Stimulated activated CD4-positive, alpha-beta T cell treated with anti-CD3 and anti-CD28 coated beads, TNF-alpha, amount 100 ng/mL, for 1 hour (primary cell): ENCODE measurements at regions not wholly inside any gene's neighbourhood (a gene's known extent, or its start where the extent isn't known, plus 50 kb on each side); places are given as distances from the start of the nearest gene placed in this dataset.
"Not testable (repeated sequence)": the region's sequence is repeated elsewhere in the genome, so short reads cannot be mapped to it uniquely, and the experiment has no call there.

Experiments used
- DNase-seq, 3 donors: peaks; one replicate each; pipeline ENCODE4 v3.0.0-alpha.2; 2020; ENCODE audit warnings: low read depth in 3 of 3, low spot score in 1 of 3

GRCh38 chr14:104303705-104304425, 165.5 kb downstream of the KIF26A start:
- no peak for DNase-seq

DNA sequence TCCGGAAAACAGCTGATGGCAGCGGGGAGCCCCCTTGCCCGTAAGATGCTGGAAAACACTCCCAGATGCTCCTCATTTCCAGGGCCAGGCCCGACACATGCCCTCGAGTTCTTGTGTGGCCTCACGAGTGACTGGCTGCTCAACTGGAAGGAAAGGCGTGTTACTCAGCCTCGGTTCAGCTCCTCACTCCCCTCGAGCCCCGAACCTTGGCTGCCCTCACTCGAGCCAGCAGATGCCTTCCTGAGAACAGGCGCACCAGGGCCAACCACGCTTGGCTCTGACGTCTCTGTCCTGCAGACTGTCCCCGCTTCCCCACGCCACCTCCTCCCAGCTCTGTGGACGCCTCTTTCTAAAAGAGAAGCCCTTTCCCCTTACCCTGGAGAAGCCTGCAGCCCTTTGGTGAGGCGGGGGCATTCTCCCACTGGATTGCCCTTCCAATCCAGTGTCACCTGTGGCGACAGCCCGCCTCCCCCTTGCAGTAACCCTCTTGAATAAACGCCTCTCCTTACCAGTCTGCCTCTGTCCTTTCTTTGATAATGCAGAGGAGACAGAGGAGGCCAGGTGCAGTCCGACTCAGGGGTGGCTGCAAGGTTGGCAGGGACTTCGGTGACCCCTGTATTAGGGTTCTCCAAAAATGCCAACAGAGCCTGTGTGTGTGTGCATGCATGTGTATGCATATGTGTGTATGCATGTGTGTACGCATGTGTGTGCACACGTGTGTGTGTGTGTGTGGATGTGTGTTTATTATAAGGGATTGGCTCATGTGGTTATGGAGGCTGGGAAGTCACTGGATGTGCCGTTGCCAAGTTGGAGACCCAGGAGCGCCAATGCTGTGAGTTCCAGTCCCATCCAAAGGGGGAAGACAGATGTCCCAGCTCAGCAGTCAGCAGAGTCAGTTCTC, 166.3 kb downstream of the KIF26A start:
- no peak for DNase-seq

- no peak for DNase-seq
Measured at GRCh38 chr14:104305511-104306449, 167.4 kb downstream of the KIF26A start.

DNA sequence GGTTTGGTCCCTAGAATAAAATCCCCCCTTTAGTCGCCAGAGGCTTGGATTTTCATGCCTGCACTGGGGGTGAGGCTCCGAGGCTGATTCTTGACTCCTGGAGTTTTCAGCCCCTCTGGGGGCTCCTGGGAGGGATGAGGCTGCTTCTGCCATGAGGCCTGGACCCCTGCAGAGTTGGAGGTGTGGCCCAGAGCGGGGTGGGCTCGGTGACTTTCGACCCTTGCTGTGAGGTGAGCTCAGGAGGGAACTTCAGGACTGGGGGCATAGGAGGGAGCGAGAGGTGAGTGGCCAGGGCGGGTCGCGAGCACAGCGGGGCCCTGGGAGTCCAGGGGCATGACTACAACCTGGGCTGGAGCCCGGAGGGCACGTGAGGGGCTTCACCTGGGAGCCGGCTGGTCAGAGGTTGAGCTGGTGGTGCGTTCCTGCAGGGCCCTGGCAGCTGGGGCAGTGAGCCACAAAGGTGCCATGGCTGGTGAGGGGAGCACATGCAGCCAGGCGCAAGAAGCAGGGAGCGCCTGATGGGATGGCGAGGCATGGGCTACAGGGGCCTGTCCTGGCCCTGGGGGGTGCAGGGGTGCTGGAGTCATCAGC, 168.2 kb downstream of the KIF26A start:
- no peak for DNase-seq

- no peak for DNase-seq
Measured at GRCh38 chr14:104307246-104307626, 168.8 kb downstream of the KIF26A start.

DNA sequence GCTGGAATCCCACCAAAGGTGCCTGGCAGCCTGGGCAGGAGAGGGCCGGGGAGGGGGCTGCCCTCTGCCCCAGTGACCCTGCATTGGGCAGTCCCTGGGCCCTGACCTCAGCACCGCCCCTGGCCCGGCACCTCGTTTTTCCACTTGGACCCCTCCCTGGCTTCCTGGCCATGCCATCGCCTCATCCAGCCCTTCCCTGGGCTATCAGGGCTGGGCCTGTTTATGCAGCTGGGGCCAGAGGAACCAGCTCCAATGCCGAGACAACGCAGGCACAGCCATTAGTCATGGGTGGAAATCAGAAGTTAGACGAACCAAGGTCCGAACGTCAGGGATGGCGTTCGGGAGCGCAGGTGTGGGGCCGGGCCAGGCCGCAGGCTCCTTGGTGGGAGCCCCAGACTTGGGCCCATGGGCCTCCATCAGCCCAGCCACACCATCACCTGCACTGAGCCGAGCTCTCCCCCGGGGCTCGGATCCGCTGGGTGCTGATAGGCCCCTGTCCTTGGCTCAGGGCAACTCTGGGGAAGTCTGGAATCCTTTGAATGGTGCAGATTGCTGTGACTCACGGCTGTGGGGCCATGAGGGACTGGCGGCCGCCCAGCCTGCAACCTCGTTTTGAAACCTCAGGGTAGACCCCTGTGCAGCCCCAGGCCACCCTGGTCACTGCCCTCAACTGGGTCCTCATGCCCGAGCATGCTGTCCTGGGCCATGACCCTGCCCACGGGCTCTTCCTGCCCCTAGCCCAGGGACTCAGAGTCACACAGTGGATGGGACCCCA, 169.4 kb downstream of the KIF26A start:
- no peak for DNase-seq

DNA sequence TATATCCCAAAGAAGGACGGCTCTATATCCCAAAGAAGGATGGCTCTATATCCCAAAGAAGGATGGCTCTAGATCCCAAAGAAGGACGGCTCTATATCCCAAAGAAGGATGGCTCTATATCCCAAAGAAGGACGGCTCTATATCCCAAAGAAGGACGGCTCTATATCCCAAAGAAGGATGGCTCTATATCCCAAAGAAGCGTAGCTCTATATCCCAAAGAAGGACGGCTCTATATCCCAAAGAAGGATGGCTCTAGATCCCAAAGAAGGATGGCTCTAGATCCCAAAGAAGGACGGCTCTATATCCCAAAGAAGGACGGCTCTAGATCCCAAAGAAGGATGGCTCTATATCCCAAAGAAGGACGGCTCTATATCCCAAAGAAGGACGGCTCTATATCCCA, 170.1 kb downstream of the KIF26A start:
- not testable (repeated sequence) for DNase-seq

DNA sequence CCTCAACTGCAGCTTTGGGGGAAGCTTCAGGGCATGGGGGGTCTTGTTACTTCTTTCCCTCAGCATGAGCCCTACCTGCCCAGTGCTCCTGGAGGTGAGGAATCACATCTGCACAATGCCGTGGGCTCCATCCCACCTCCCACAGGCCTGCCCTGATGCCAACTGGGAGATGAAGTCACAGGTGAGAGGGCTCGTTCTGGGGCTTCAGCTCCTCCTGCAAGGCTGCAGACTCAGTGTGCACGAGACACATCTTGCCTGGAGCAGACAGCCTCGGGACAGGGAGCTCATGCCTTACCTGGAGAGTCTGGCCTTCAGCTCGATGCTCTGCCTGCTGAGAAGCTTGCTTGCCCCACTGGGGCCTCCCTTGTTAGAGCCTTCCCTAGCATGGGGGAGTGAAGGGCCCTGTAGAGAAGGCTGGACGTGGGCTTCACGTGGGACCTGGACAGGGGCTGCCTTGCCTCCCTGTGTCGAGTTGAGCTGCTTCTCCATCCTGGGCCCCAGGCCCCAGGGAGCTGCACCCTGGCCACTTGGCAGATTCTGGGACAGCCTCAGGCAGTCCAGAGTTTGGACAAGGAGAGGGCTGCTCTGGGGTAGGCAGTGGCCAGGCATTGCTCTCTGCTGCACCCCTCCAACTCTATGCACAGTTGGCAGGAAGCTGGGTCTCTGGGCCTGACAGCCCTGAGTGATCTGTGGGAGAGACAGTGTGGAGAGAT, 171.4 kb downstream of the KIF26A start:
- DNase-seq: no peak

DNA sequence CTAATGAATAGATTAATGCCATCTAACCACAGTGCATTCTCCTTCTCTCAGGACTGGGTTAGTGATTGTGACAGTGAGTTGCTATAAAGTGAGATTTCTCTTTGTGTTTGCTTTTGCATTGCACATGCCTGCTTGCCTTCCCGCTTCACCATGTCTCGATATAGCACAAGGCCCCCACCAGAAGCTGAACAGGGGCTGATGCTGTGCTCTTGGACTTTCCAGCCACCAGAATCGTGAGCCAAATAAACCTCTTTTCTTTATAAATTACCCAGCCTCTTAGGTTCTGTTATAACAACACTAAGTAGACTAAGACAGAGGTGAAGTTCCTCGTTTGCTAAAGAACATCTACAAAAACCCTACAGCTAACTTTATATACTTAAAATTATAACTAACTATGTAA, 173.0 kb downstream of the KIF26A start:
- DNase-seq: no peak

DNA sequence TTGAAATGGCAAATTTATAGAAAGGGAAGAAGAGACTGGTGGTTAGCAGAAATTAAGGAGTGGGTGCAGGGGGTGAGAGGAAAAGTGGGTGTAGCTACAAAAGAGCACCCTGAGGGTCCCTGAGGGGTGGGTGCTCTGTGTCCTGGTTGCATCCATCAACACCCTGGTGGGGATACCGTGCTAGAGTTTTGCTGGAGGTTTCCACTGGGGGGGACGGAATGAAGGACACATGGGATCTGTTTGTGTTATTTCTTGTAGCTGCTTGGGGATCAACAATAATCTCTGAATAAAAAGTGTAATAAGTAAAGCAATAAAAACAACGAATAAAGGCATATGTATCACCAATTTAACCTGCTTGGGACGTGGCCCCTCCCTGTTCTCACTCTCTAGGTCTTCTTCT, 175.3 kb downstream of the KIF26A start:
- DNase-seq: no peak

GRCh38 chr14:104314251-104314941, 176.0 kb downstream of the KIF26A start:
- no peak for DNase-seq

DNA sequence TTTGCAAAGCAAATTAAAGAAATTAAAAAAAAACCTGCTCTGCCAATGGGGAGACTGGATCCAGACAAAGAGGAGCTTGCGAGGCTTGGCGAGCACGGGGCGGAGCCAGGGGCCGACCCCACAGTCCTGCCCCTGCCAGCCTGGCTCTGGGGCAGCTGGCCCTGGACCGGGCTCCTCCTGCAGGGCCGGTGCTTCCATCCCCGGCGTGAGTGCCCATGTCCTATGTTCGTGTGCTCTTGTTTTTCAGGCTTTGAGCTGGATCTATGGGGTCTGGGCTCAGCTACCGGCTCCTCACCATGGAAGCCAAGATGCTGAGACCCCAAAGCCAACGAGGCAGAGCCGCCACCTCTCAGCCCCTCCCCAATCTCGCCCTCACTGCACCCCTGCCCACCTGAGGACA, 176.8 kb downstream of the KIF26A start:
- DNase-seq: no peak

GRCh38 chr14:104315625-104316024, 177.2 kb downstream of the KIF26A start:
- no peak for DNase-seq

- no peak for DNase-seq
Measured at GRCh38 chr14:104316121-104316722, 177.8 kb downstream of the KIF26A start.

DNA sequence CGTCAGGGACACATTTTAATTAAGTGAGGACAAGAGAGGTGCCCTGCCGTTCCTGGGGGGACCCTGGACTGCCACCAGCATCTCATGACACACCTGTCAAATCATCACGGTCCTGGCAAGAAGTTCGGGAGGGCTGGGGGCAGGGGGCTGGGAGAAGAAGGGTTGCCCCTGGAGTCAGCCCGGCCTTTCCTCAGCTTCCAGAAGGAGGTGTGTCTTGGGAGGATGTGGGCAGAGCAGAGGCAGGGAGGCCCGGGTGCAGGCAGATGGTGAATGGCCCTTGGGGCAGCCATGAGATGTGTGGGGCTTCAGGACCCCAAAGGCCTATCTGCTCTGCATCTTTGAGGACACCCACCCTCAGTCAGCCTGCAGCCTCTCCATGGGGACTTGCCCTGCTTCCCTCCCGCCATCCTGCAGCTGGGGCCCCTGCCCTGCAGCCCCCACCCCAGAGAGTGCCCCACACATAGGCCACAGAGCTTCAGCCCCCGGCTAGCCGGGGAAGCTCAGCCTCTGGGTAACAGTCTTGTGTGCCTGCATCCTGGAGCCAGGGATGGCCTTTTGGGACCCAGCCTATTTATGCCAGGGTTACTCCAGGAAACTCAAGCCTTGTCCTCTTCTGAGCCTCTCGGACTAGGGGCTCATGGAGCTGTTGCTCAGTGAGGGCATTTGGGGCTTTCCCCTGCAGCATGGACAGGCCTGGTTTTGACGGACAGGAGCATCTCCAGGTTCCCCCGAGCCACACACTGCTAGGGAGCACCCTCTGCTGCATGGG, 178.5 kb downstream of the KIF26A start:
- no peak for DNase-seq

GRCh38 chr14:104317492-104317805, 179.1 kb downstream of the KIF26A start:
- DNase-seq: no peak

- no peak for DNase-seq
Measured at GRCh38 chr14:104317975-104318557, 179.7 kb downstream of the KIF26A start.
